CD4-positive, alpha-beta T cell (primary cell): ENCODE measurements at regions not wholly inside any gene's neighbourhood (a gene's known extent, or its start where the extent isn't known, plus 50 kb on each side); places are given as distances from the start of the nearest gene placed in this dataset.

Experiments
- ATAC-seq: fragments of 200-7000 bp; cut with Tn5 transposase; one replicate; pipeline ENCODE4 v1.10.0; 2022; ENCODE audit warnings: mild to moderate bottlenecking; ENCODE audit not compliant: poor library complexity
- CTCF ChIA-PET: fragments of 350-600 bp; sonication (Branson Sonifier 250); formaldehyde crosslinking; loops from one replicate; lab custom pipeline; 2021; ENCODE audit warnings: antibody characterized with exemption, inconsistent platforms; lab: Charles Lee
- POLR2A ChIA-PET: fragments of 350-600 bp; sonication (Branson Sonifier 250); formaldehyde crosslinking; loops from one replicate; lab custom pipeline; 2021; ENCODE audit warnings: antibody characterized with exemption, inconsistent platforms; lab: Charles Lee
- DNase-seq, 14 experiments: peaks; one replicate each; pipeline ENCODE4 v3.0.0-alpha.2; 2013 to 2020; ENCODE audit warnings: mixed read lengths in 2 of 14
- H3K27ac ChIP-seq, 2 donors: one replicate each; pipeline versions ENCODE4 v1.5.1 to v1.7.0; 2013; ENCODE audit warnings: low read length in 2 of 2, low read depth in 1 of 2, mild to moderate bottlenecking in 1 of 2
- H3K27me3 ChIP-seq, 2 experiments: 1 replicate in 1 of 2; 2 replicates in 1 of 2; pipeline versions ENCODE4 v1.6.1 to v1.7.0; 2013; ENCODE audit warnings: low read length in 2 of 2, control low read depth in 1 of 2, mild to moderate bottlenecking in 1 of 2, moderate library complexity in 1 of 2; ENCODE audit not compliant: insufficient read depth in 2 of 2, control insufficient read depth in 1 of 2
- H3K36me3 ChIP-seq: one replicate; pipeline ENCODE4 v1.6.1; 2013; ENCODE audit warnings: low read length, control low read depth; ENCODE audit not compliant: insufficient read depth
- H3K4me1 ChIP-seq: one replicate; pipeline ENCODE4 v1.6.1; 2013; ENCODE audit warnings: low read length, control low read depth; ENCODE audit not compliant: insufficient read depth
- H3K4me3 ChIP-seq: one replicate; pipeline ENCODE4 v1.5.1; 2013; ENCODE audit warnings: mild to moderate bottlenecking, low read length, moderate library complexity
- H3K9me3 ChIP-seq, 2 experiments: 1 replicate in 1 of 2; 2 replicates in 1 of 2; pipeline versions ENCODE4 v1.6.1 to v1.7.0; 2013; ENCODE audit warnings: low read length in 2 of 2, mild to moderate bottlenecking in 2 of 2, control low read depth in 1 of 2, moderate library complexity in 1 of 2; ENCODE audit not compliant: control insufficient read depth in 1 of 2, insufficient read depth in 1 of 2
- H3K27ac Mint-ChIP-seq: one replicate; pipeline ENCODE4 v1.8.0; 2020; ENCODE audit warnings: mixed read lengths
- H3K27me3 Mint-ChIP-seq: one replicate; pipeline ENCODE4 v1.8.0; 2021; ENCODE audit warnings: mixed read lengths
- H3K36me3 Mint-ChIP-seq: one replicate; pipeline ENCODE4 v1.8.0; 2021; ENCODE audit warnings: low read depth, mixed read lengths
- H3K4me1 Mint-ChIP-seq: one replicate; pipeline ENCODE4 v1.8.0; 2021; ENCODE audit warnings: low read depth, mixed read lengths
- H3K4me3 Mint-ChIP-seq: one replicate; pipeline ENCODE4 v1.8.0; 2020; ENCODE audit warnings: mild to moderate bottlenecking, mixed read lengths
- H3K9me3 Mint-ChIP-seq: one replicate; pipeline ENCODE4 v1.8.0; 2020; ENCODE audit warnings: mixed read lengths
- CTCF ChIP-seq: fragments of 200-600 bp; IDR thresholded peaks from one replicate; pipeline ENCODE4 v1.8.0; 2022; ENCODE audit warnings: antibody characterized with exemption, mild to moderate bottlenecking
- intact Hi-C, 2 experiments: fragments of 100-400 bp; cut with DNase I in 1 of 2; cut with micrococcal nuclease in 1 of 2; formaldehyde crosslinking; loops; one replicate each; pipeline versions ENCODE4 v1.15.1 to v1.9.0; 2023 to 2025; cut with DNase I, micrococcal nuclease

- H3K4me1 ChIP-seq: no peaks in the 10 kb centered on the region
- no peak for ATAC-seq
- Mint-ChIP-seq H3K4me3 (no peak overlapping the region), H3K27ac (no peak overlapping the region), H3K4me1 (no peaks in the 10 kb centered on the region), H3K36me3 (no peaks in the 10 kb centered on the region), H3K9me3 (no peaks in the 10 kb centered on the region), H3K27me3 (no peaks in the 10 kb centered on the region)
- ChIA-PET CTCF (interaction anchor here (0.6 kb wide), 1 partner anchor 28 kb away, joined by 5 read pairs; no protein-coding TSS in a partner anchor), POLR2A (no interaction called here)
- intact Hi-C loops: no loop called here
- H3K27ac ChIP-seq: no peak overlapping the region
- no peaks in the 10 kb centered on the region for H3K9me3 ChIP-seq
- no peak for TF ChIP-seq CTCF
- no peak overlapping the region for H3K4me3 ChIP-seq
- no peaks in the 10 kb centered on the region for H3K36me3 ChIP-seq
- DNase-seq: no peak
- H3K27me3 ChIP-seq: no peaks in the 10 kb centered on the region
Observed at GRCh38 chrX:95291561-95291960, 1393.1 kb upstream of the DIAPH2 start.

GRCh38 chrX:95318882-95319281 is 1365.8 kb upstream of the DIAPH2 start:
- Histone ChIP-seq H3K36me3 (no peaks in the 10 kb centered on the region), H3K27ac (no peak overlapping the region), H3K4me3 (no peak overlapping the region), H3K4me1 (no peaks in the 10 kb centered on the region), H3K9me3 (no peaks in the 10 kb centered on the region), H3K27me3 (no peaks in the 10 kb centered on the region)
- ATAC-seq (no peak), DNase-seq (no peak)
- intact Hi-C loops: no loop called here
- no peak overlapping the region for H3K4me3 Mint-ChIP-seq
- no peaks in the 10 kb centered on the region for H3K36me3 Mint-ChIP-seq
- no peaks in the 10 kb centered on the region for H3K4me1 Mint-ChIP-seq
- ChIA-PET POLR2A (no interaction called here), CTCF (no interaction called here)
- no peaks in the 10 kb centered on the region for H3K27me3 Mint-ChIP-seq
- TF ChIP-seq CTCF: no peak
- H3K27ac Mint-ChIP-seq: no peak overlapping the region
- H3K9me3 Mint-ChIP-seq: no peaks in the 10 kb centered on the region

GRCh38 chrX:95325185-95325584 is 1359.5 kb upstream of the DIAPH2 start:
- H3K27ac Mint-ChIP-seq: no peak overlapping the region
- Histone ChIP-seq H3K36me3 (no peaks in the 10 kb centered on the region), H3K27me3 (no peaks in the 10 kb centered on the region), H3K4me1 (no peaks in the 10 kb centered on the region), H3K9me3 (peaks cover 0 to 4% of the 10 kb centered on the region in 2 experiments), H3K27ac (no peak overlapping the region), H3K4me3 (no peak overlapping the region)
- ChIA-PET POLR2A (no interaction called here), CTCF (no interaction called here)
- DNase-seq (no peak), ATAC-seq (no peak)
- H3K27me3 Mint-ChIP-seq: no peaks in the 10 kb centered on the region
- no peak overlapping the region for H3K4me3 Mint-ChIP-seq
- no peaks in the 10 kb centered on the region for H3K36me3 Mint-ChIP-seq
- H3K4me1 Mint-ChIP-seq: no peaks in the 10 kb centered on the region
- H3K9me3 Mint-ChIP-seq: no peaks in the 10 kb centered on the region
- intact Hi-C loops: no loop called here
- no peak for TF ChIP-seq CTCF
